PFSK-1 (cell line): ENCODE measurements at regions not wholly inside any gene's neighbourhood (a gene's known extent, or its start where the extent isn't known, plus 50 kb on each side); places are given as distances from the start of the nearest gene placed in this dataset.

Experiments used
- FOXP2 ChIP-seq: optimal IDR thresholded peaks from 2 replicates; pipeline ENCODE3; 2011; ENCODE audit warnings: borderline replicate concordance, control low read depth, inconsistent platforms; ENCODE audit not compliant: insufficient read depth; ENCODE audit errors: extremely low read length, extremely low read depth
- POLR2AphosphoS5 ChIP-seq: IDR thresholded peaks from 2 replicates; pipeline ENCODE4 v1.6.1; 2012; ENCODE audit warnings: low read depth, mild to moderate bottlenecking, control low read depth, low read length, moderate library complexity
- SIN3A ChIP-seq: IDR thresholded peaks from 2 replicates; pipeline ENCODE4 v1.6.1; 2012; ENCODE audit warnings: mild to moderate bottlenecking, low read length, moderate library complexity, borderline replicate concordance; ENCODE audit not compliant: insufficient read depth
- TAF1 ChIP-seq: IDR thresholded peaks from 2 replicates; pipeline ENCODE4 v1.6.1; 2012; ENCODE audit warnings: low read length, control low read depth, borderline replicate concordance; ENCODE audit not compliant: insufficient read depth
- TF ChIP-seq, protein P1 (sequence below), 2 experiments: IDR thresholded peaks; 2 replicates each; pipeline versions ENCODE4 v1.6.1 to v1.8.0; 2011 to 2012; ENCODE audit warnings: low read depth in 2 of 2, low read length in 2 of 2, control low read depth in 1 of 2, inconsistent platforms in 1 of 2, mild to moderate bottlenecking in 1 of 2, moderate library complexity in 1 of 2; ENCODE audit not compliant: insufficient read depth in 1 of 2

- TF ChIP-seq FOXP2 (no peak), POLR2AphosphoS5 (no peak), SIN3A (no peak), TAF1 (no peak)
- TF ChIP-seq, protein P1, sequence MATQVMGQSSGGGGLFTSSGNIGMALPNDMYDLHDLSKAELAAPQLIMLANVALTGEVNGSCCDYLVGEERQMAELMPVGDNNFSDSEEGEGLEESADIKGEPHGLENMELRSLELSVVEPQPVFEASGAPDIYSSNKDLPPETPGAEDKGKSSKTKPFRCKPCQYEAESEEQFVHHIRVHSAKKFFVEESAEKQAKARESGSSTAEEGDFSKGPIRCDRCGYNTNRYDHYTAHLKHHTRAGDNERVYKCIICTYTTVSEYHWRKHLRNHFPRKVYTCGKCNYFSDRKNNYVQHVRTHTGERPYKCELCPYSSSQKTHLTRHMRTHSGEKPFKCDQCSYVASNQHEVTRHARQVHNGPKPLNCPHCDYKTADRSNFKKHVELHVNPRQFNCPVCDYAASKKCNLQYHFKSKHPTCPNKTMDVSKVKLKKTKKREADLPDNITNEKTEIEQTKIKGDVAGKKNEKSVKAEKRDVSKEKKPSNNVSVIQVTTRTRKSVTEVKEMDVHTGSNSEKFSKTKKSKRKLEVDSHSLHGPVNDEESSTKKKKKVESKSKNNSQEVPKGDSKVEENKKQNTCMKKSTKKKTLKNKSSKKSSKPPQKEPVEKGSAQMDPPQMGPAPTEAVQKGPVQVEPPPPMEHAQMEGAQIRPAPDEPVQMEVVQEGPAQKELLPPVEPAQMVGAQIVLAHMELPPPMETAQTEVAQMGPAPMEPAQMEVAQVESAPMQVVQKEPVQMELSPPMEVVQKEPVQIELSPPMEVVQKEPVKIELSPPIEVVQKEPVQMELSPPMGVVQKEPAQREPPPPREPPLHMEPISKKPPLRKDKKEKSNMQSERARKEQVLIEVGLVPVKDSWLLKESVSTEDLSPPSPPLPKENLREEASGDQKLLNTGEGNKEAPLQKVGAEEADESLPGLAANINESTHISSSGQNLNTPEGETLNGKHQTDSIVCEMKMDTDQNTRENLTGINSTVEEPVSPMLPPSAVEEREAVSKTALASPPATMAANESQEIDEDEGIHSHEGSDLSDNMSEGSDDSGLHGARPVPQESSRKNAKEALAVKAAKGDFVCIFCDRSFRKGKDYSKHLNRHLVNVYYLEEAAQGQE (IDR thresholded peaks at IDR 0.05; ENCODE audit: insufficient read depth in 1 of 2, low read depth in 2 of 2, low read length in 2 of 2), result no peak
Observed at GRCh38 chr10:59508296-59508695, 145.9 kb upstream of the FAM13C start.

GRCh38 chr10:59505926-59506325 is 143.6 kb upstream of the FAM13C start:
- TF ChIP-seq POLR2AphosphoS5, result no peak
- TF ChIP-seq, protein P1 (IDR thresholded peaks at IDR 0.05; ENCODE audit: insufficient read depth in 1 of 2, low read depth in 2 of 2, low read length in 2 of 2), result no peak
- TF ChIP-seq TAF1, result no peak
- no peak for TF ChIP-seq FOXP2
- no peak for TF ChIP-seq SIN3A

GRCh38 chr10:59499460-59499859 is 137.1 kb upstream of the FAM13C start:
- TF ChIP-seq FOXP2, result no peak
- TF ChIP-seq POLR2AphosphoS5, result no peak
- no peak for TF ChIP-seq TAF1
- TF ChIP-seq, protein P1 (IDR thresholded peaks at IDR 0.05; ENCODE audit: insufficient read depth in 1 of 2, low read depth in 2 of 2, low read length in 2 of 2), result no peak
- no peak for TF ChIP-seq SIN3A

DNA sequence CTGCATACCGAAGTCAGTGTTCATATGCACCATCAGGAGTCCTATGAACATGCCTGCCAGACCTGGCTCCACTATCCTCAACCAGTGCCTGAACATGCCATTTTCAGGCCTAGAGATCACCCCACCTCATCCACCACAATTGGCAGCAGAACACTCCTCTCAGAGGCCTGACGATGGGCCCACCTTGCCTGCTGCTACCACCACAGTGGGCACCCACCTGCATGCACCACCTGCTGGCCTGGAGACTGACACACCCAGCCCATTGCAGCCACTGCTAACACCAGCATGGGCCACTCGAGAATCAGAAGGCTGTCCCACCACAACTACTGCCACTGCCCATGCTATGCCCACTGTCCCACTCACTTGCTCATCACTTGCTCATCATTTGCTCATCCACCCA is 130.7 kb upstream of the FAM13C start:
- no peak for TF ChIP-seq TAF1
- TF ChIP-seq SIN3A, result no peak

GRCh38 chr10:59479426-59479825 is 117.1 kb upstream of the FAM13C start:
- no peak for TF ChIP-seq POLR2AphosphoS5

GRCh38 chr10:59470570-59470969 is 108.2 kb upstream of the FAM13C start:
- no peak for TF ChIP-seq POLR2AphosphoS5
- TF ChIP-seq, protein P1 (IDR thresholded peaks at IDR 0.05; ENCODE audit: insufficient read depth in 1 of 2, low read depth in 2 of 2, low read length in 2 of 2), result no peak
